GM06990 (cell line): ENCODE measurements at regions not wholly inside any gene's neighbourhood (a gene's known extent, or its start where the extent isn't known, plus 50 kb on each side); places are given as distances from the start of the nearest gene placed in this dataset.

Source experiments
- DNase-seq: peaks from one replicate; pipeline ENCODE4 v3.0.0-alpha.2; 2011; ENCODE audit not compliant: insufficient read length; ENCODE audit errors: extremely low read depth
- H3K27me3 ChIP-seq: replicated peaks from 2 replicates; pipeline ENCODE4 v1.6.0; 2011; ENCODE audit warnings: low read length; ENCODE audit not compliant: control insufficient read depth, insufficient read depth
- H3K36me3 ChIP-seq: 2 replicates; pipeline ENCODE4 v1.5.1; 2011; ENCODE audit warnings: low read length; ENCODE audit not compliant: control insufficient read depth, insufficient read depth
- H3K4me3 ChIP-seq: replicated peaks from 2 replicates; pipeline ENCODE4 v1.5.1; 2011; ENCODE audit warnings: low read depth, mild to moderate bottlenecking, control low read depth, low read length
- TF ChIP-seq, protein P1 (sequence below): IDR thresholded peaks from 2 replicates; pipeline ENCODE4 v1.5.1; 2011; ENCODE audit warnings: low read length, control low read depth, mild to moderate bottlenecking, inconsistent platforms; ENCODE audit not compliant: insufficient read depth, poor library complexity, severe bottlenecking

DNA sequence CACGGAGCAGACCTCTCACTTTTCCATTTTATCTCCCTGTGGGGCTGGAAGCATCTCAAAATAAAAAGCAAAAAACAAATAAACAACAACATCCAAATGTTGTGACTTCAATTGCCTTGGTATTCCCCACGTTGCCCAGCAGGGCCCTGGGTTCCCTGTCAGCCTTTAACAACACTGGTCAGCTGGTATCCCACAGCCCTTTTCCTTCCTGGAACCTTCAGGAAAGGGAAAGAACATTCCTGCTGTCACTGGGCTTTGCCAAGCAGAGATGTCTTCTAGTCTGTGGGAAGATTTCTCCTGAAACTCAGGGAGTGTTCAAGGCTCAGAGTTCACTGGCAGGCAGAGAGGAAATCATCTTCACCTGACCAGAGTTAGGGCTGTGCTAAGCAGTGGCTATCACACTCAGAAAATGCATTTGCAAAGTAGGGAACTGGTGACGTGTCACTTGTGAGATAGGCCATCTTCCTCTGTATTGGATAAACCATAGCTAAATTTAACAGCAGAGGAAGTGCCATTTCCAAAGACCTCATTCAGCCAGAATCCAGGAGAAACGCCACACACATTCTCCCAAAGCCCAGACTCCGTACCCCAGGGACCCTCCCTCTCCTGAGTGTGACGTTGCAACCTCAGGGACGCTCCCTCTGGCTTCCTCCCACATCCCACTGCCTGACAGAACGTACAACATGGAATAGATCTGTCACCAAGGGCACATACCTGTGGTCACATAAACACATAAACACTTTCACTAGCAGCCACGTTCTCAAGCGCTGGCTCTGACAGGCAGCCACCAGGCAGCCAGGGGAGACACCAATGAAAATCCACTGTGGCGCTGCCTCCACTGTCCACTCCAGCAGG, 274.0 kb upstream of the DAPK1 start:
- H3K27me3 ChIP-seq: no peaks in the 10 kb centered on the region; the same call in none of the 2 replicates
- DNase-seq: no peak
- no peaks in the 10 kb centered on the region for H3K36me3 ChIP-seq
- no peak overlapping the region for H3K4me3 ChIP-seq
- TF ChIP-seq, protein P1, sequence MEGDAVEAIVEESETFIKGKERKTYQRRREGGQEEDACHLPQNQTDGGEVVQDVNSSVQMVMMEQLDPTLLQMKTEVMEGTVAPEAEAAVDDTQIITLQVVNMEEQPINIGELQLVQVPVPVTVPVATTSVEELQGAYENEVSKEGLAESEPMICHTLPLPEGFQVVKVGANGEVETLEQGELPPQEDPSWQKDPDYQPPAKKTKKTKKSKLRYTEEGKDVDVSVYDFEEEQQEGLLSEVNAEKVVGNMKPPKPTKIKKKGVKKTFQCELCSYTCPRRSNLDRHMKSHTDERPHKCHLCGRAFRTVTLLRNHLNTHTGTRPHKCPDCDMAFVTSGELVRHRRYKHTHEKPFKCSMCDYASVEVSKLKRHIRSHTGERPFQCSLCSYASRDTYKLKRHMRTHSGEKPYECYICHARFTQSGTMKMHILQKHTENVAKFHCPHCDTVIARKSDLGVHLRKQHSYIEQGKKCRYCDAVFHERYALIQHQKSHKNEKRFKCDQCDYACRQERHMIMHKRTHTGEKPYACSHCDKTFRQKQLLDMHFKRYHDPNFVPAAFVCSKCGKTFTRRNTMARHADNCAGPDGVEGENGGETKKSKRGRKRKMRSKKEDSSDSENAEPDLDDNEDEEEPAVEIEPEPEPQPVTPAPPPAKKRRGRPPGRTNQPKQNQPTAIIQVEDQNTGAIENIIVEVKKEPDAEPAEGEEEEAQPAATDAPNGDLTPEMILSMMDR: no peak

DNA sequence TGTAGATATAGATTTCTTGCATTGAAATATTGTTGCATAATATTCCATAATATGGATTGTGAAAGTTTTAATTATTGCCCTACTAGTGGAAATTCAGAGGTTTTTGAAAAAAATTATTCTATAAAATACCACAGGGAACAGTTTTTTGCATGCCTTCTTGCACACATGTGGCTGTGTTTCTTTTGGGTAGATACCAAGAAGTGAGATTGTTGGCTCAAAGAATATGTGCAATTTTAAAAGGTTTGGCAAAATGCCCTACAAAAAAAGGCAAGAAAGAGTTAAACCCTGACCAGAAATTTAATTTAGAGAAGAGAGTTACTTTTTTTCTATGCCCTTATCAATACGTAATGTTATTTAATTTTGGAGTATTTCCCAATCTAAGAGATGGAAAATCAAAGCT, 270.8 kb upstream of the DAPK1 start:
- Histone ChIP-seq H3K27me3 (no peaks in the 10 kb centered on the region; the same call in none of the 2 replicates), H3K4me3 (no peak overlapping the region), H3K36me3 (no peaks in the 10 kb centered on the region)
- no peak for DNase-seq
- TF ChIP-seq, protein P1: no peak

DNA sequence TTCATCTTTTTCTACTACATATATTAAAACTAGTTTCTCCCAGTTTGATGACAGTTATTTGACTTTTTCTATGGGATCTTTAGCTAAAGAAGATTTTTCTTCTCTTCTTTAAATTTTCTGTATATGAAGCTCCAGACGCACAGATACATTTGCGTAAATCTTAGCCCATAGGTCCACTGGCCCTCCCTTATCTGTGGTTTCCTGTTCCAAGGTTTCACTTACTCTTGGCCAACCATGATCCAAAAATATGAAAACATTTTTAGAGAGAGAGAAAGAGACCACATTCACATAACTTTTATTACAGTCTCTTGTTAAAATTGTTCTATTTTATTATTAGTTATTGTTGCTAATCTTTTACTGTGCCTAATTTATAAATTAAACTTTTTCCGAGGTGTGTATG, 270.2 kb upstream of the DAPK1 start:
- TF ChIP-seq, protein P1: no peak
- no peak for DNase-seq
- H3K36me3 ChIP-seq: no peaks in the 10 kb centered on the region
- no peak overlapping the region for H3K4me3 ChIP-seq
- no peaks in the 10 kb centered on the region; the same call in none of the 2 replicates for H3K27me3 ChIP-seq

DNA sequence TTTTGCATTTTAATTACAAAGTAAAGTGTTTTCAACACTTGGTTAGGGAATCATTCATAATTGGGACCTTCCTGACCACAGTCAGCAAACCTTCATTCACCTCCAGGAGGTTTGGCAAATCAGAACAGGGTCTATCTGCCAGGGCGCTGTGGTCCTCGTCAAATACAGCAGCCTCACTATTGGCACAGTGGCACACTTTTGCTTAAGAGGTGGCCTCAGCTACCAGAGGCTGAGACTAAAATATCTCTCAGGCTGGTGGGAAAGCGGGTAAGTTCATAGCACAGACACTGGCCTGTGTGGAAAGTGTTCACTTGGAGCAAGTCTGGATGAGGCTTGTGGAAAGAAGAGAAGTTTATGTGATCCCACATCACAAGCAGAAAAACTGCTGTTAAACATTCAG, 268.6 kb upstream of the DAPK1 start:
- DNase-seq: no peak
- no peak overlapping the region for H3K4me3 ChIP-seq
- H3K36me3 ChIP-seq: no peaks in the 10 kb centered on the region
- TF ChIP-seq, protein P1: no peak
- no peaks in the 10 kb centered on the region; the same call in 1 of the 2 replicates for H3K27me3 ChIP-seq

DNA sequence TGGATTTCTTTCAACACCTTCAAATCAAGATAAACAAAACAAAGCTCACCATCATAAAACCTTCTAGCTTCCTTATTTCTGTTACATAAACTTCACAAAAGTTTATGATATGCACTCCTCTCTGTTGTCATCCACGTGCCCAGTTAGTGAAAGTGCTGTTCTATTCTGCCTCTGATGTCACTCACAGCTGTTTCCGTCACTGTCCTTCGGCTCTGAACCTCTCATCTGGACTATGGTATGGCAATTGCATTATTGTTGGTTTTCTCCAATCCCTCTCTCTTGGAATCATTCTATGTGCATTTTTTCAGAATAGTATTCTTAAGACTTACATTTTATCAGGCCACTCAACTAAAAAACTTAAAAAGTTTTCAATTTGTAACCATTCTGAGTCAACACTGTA, 264.2 kb upstream of the DAPK1 start:
- TF ChIP-seq, protein P1: no peak
- DNase-seq: no peak
- no peaks in the 10 kb centered on the region for H3K36me3 ChIP-seq

More for the DNA sequence above, 264.2 kb upstream of the DAPK1 start:
- Histone ChIP-seq H3K27me3 (no peaks in the 10 kb centered on the region; the same call in 1 of the 2 replicates), H3K4me3 (no peak overlapping the region)
